ENCODE measurements at regions not wholly inside any gene's neighbourhood (a gene's known extent, or its start where the extent isn't known, plus 50 kb on each side); places are given as distances from the start of the nearest gene placed in this dataset.

DNA sequence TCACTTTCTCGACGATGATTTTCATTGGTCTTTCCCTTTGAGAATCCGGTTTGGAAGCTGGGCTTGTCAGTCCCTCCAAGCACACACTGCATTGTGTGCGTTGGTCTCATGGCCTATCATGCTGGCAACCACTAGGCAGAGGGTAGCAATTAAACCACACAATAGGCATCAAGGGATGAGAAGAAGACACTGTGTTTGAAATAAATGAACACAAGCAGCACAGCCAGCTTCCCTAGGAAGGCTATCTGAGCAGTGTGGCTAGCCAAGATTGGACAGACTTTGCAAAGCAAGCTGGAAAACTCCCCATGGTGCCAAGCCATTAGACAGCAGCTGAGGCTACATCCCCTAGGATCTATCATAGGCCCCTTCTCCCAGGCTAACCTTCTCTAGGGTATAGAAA, 288.7 kb downstream of the NUF2 start:
- no peak for TF ChIP-seq CREB1 (IDR thresholded peaks at IDR 0.05; ENCODE audit: low read depth)
- TF ChIP-seq YY1 (IDR thresholded peaks at IDR 0.05; ENCODE audit: low read depth), result no peak
- no peak for TF ChIP-seq FOXM1 (IDR thresholded peaks at IDR 0.05; ENCODE audit: borderline replicate concordance, low read depth)
- TF ChIP-seq NFIC (IDR thresholded peaks at IDR 0.05), result no peak
- TF ChIP-seq TEAD4 (IDR thresholded peaks at IDR 0.05), result no peak
- no peak for TF ChIP-seq EGR1 (IDR thresholded peaks at IDR 0.05)
- TF ChIP-seq TAF1 (IDR thresholded peaks at IDR 0.05; ENCODE audit: low read depth), result no peak
- TF ChIP-seq EP300 (IDR thresholded peaks at IDR 0.05; ENCODE audit: borderline replicate concordance), result no peak
- TF ChIP-seq, protein P1, sequence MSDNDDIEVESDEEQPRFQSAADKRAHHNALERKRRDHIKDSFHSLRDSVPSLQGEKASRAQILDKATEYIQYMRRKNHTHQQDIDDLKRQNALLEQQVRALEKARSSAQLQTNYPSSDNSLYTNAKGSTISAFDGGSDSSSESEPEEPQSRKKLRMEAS (IDR thresholded peaks at IDR 0.05), result no peak

DNA sequence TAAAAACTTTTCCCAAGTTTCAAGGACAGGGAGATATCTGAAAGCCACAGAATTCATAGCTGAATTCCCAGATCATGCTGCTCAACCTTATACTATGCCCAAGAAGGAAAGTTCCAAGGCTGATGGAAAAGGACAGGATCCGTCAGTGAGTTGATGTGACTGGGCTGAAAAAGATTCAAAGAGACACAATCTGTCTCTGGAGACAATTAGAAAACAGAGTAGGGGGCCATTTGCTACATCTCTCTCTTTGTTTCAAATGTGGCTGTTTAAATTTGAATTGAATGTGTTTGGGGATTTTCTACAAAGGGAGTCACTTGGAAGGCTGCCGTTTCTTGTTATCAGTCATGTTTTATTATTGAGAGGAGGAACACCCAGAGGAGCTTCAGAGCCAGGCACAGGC, 292.6 kb downstream of the NUF2 start:
- TF ChIP-seq CEBPB (IDR thresholded peaks at IDR 0.05) (no peak), TAF1 (IDR thresholded peaks at IDR 0.05; ENCODE audit: low read depth) (no peak), CREB1 (IDR thresholded peaks at IDR 0.05; ENCODE audit: low read depth) (no peak), ZBTB7A (IDR thresholded peaks at IDR 0.05; ENCODE audit: low read depth) (no peak), TCF12 (IDR thresholded peaks at IDR 0.05; ENCODE audit: low read depth) (no peak), NFIC (IDR thresholded peaks at IDR 0.05) (no peak), EGR1 (IDR thresholded peaks at IDR 0.05) (no peak), TEAD4 (IDR thresholded peaks at IDR 0.05) (no peak), RAD21 (IDR thresholded peaks at IDR 0.05; ENCODE audit: low read depth) (no peak), YY1 (IDR thresholded peaks at IDR 0.05; ENCODE audit: low read depth) (no peak), EP300 (IDR thresholded peaks at IDR 0.05; ENCODE audit: borderline replicate concordance) (no peak), FOXM1 (IDR thresholded peaks at IDR 0.05; ENCODE audit: borderline replicate concordance, low read depth) (no peak)
- TF ChIP-seq, protein P2, sequence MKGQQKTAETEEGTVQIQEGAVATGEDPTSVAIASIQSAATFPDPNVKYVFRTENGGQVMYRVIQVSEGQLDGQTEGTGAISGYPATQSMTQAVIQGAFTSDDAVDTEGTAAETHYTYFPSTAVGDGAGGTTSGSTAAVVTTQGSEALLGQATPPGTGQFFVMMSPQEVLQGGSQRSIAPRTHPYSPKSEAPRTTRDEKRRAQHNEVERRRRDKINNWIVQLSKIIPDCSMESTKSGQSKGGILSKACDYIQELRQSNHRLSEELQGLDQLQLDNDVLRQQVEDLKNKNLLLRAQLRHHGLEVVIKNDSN (IDR thresholded peaks at IDR 0.05), result no peak
- TF ChIP-seq, protein P3, sequence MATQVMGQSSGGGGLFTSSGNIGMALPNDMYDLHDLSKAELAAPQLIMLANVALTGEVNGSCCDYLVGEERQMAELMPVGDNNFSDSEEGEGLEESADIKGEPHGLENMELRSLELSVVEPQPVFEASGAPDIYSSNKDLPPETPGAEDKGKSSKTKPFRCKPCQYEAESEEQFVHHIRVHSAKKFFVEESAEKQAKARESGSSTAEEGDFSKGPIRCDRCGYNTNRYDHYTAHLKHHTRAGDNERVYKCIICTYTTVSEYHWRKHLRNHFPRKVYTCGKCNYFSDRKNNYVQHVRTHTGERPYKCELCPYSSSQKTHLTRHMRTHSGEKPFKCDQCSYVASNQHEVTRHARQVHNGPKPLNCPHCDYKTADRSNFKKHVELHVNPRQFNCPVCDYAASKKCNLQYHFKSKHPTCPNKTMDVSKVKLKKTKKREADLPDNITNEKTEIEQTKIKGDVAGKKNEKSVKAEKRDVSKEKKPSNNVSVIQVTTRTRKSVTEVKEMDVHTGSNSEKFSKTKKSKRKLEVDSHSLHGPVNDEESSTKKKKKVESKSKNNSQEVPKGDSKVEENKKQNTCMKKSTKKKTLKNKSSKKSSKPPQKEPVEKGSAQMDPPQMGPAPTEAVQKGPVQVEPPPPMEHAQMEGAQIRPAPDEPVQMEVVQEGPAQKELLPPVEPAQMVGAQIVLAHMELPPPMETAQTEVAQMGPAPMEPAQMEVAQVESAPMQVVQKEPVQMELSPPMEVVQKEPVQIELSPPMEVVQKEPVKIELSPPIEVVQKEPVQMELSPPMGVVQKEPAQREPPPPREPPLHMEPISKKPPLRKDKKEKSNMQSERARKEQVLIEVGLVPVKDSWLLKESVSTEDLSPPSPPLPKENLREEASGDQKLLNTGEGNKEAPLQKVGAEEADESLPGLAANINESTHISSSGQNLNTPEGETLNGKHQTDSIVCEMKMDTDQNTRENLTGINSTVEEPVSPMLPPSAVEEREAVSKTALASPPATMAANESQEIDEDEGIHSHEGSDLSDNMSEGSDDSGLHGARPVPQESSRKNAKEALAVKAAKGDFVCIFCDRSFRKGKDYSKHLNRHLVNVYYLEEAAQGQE (IDR thresholded peaks at IDR 0.05; ENCODE audit: low read depth), result no peak
- TF ChIP-seq, protein P1 (IDR thresholded peaks at IDR 0.05), result no peak

DNA sequence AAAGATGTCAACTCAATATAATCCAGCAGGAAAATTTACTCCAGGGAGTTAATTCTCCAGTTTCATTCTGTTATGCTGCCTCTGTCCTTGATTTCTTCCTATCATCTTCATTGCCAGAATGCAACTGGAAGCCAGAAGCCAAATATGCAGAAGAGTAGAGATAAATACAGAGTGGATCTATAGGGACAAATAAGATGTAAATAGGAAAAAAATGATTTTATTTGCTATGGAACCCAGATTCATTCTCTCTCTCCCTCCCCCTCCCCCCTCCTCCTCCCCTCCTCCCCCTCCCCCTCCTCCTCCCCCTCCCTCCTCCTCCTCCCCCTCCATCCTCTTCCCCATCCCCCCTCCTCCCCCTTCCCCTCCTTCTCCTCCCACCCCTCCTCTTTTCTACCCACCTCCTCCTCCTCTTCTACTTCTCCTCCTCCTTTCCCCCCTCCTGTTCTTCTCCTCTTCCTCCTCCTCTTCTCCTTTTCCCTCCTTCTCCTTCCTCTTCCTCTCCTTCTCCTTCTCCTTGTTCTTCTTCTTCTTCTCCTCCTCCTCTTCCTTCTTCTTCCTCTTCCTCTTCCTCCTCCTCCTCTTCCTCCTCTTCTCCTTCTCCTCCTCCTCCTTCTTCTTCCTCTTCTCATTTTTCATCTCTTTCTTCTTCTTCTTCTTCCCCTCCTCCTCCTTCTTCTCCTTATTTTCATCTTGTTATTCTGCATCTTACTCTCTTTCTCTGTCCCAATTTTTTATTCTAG, 306.4 kb downstream of the NUF2 start:
- TF ChIP-seq, protein P2 (IDR thresholded peaks at IDR 0.05), result no peak
- no peak for TF ChIP-seq RAD21 (IDR thresholded peaks at IDR 0.05; ENCODE audit: low read depth)
- no peak for TF ChIP-seq EGR1 (IDR thresholded peaks at IDR 0.05)
- TF ChIP-seq, protein P3 (IDR thresholded peaks at IDR 0.05; ENCODE audit: low read depth), result no peak
- TF ChIP-seq EP300 (IDR thresholded peaks at IDR 0.05; ENCODE audit: borderline replicate concordance), result no peak
- no peak for TF ChIP-seq TEAD4 (IDR thresholded peaks at IDR 0.05)
- no peak for TF ChIP-seq ZBTB7A (IDR thresholded peaks at IDR 0.05; ENCODE audit: low read depth)
- TF ChIP-seq FOXM1 (IDR thresholded peaks at IDR 0.05; ENCODE audit: borderline replicate concordance, low read depth), result no peak
- TF ChIP-seq NFIC (IDR thresholded peaks at IDR 0.05), result no peak
- TF ChIP-seq CEBPB (IDR thresholded peaks at IDR 0.05), result no peak
- TF ChIP-seq CREB1 (IDR thresholded peaks at IDR 0.05; ENCODE audit: low read depth), result no peak
- TF ChIP-seq, protein P1 (IDR thresholded peaks at IDR 0.05), result no peak
- TF ChIP-seq TCF12 (IDR thresholded peaks at IDR 0.05; ENCODE audit: low read depth), result no peak
- TF ChIP-seq YY1 (IDR thresholded peaks at IDR 0.05; ENCODE audit: low read depth), result no peak

DNA sequence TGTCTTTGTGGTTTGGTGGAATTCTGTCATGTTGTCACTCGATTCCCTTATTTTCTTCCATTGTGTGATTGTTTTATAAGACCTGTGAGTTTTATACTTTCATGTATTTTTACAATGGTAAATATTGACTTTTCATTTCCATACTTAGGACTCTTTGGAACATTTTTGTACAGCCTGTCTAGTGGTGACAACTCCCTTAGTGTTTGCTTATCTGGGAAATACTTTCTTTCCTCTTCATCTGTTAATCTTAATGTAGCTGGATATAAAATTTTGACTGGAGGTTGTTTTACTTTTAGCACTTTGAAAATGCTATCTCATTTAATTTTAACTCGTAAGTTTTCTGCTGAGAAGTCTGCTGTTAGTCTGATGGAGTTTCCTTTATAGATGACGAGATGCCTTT, 310.5 kb downstream of the NUF2 start:
- no peak for TF ChIP-seq YY1 (IDR thresholded peaks at IDR 0.05; ENCODE audit: low read depth)
- TF ChIP-seq RAD21 (IDR thresholded peaks at IDR 0.05; ENCODE audit: low read depth), result no peak
- TF ChIP-seq CREB1 (IDR thresholded peaks at IDR 0.05; ENCODE audit: low read depth), result no peak
- no peak for TF ChIP-seq TEAD4 (IDR thresholded peaks at IDR 0.05)
- TF ChIP-seq EGR1 (IDR thresholded peaks at IDR 0.05), result no peak
- no peak for TF ChIP-seq ZBTB7A (IDR thresholded peaks at IDR 0.05; ENCODE audit: low read depth)
- TF ChIP-seq, protein P3 (IDR thresholded peaks at IDR 0.05; ENCODE audit: low read depth), result no peak
- TF ChIP-seq, protein P1 (IDR thresholded peaks at IDR 0.05), result no peak
- TF ChIP-seq, protein P2 (IDR thresholded peaks at IDR 0.05), result no peak
- TF ChIP-seq EP300 (IDR thresholded peaks at IDR 0.05; ENCODE audit: borderline replicate concordance), result no peak
- no peak for TF ChIP-seq CEBPB (IDR thresholded peaks at IDR 0.05)
- no peak for TF ChIP-seq TCF12 (IDR thresholded peaks at IDR 0.05; ENCODE audit: low read depth)
